ENCODE measurements at regions not wholly inside any gene's neighbourhood (a gene's known extent, or its start where the extent isn't known, plus 50 kb on each side); places are given as distances from the start of the nearest gene placed in this dataset.

DNA sequence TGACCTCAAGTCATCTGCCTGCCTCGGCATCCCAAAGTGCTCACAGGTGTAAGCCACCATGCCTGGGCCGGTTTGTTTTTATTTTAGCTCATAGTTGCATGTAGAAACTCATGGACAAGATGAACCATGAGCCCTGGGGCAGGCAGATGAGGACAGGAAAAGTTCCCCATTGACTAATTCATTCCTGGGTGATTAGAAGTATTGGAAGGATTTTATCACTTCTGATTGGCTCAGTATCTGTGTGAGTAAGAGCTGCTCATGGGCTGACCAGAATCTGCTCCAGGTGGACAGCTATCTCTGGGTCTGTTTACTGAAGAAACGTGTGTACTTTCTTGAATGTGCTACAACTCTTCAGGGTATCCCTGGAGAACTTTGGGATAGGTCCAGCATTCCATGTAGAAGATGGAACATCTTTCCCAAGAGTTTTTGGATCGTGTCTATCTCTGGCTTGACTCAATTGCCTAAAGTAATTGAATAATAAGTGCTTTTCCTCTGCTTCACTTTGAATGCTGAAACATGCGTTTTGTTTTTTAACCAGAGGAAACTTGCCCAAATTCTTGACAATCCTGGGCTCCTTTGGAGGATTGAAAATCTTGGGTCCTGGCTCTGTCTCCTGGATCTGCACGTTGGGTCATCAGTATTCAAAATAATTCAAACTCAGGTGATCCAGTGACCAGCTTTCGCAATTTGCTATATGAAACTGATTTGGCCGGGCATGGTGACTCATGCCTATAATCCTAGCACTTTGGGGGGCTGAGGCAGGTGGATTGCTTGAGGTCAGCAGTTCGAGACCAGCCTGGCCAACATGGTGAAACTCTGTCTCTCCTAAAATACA lies 88.6 kb upstream of the DHRSX start:
- DNase-seq = no peak
- TF ChIP-seq GATA1 (IDR thresholded peaks at IDR 0.05; ENCODE audit: low read depth, low read length) (no peak), POLR2A (IDR thresholded peaks at IDR 0.05; ENCODE audit: low read length) (no peak)

DNA sequence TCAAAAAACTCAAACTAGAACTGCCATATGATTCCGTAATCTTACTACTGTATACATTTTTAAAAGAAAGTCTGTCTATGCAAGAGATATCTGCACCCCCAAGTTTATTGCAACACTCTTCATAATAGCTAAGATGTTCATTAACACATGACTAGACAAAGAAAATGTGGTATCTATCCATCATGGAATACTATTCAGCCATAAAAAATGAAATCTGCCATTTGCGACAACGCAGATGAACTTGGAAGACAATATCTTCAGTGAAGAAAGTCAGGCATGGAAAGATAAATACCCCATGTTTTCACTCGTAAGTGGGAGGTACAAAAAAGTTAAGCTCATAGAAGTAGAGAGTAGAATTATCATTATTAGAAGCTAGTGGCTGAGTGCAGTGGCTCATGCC lies 87.3 kb upstream of the DHRSX start:
- no peak for DNase-seq
- TF ChIP-seq GATA1 (IDR thresholded peaks at IDR 0.05; ENCODE audit: low read depth, low read length) (no peak), POLR2A (IDR thresholded peaks at IDR 0.05; ENCODE audit: low read length) (no peak)

DNA sequence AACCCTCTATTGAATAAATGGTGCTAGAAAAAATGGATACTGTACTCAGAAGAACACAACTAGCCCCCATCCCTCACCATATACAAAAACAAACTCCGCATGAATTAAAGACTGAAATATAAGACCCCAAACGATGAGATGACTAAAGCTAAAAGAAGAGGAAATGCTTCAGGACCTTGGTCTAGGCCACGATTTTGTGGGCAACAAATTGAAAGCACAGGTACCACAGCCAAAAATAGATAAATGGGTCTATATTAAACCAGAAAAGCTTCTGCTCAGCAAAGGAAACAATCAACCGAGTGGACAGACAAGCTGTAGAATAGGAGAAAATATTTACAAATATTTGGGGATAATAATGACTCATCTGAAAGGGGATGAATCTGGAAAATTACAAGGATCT lies 86.4 kb upstream of the DHRSX start:
- TF ChIP-seq POLR2A (IDR thresholded peaks at IDR 0.05; ENCODE audit: low read length) (no peak), GATA1 (IDR thresholded peaks at IDR 0.05; ENCODE audit: low read depth, low read length) (no peak)
- DNase-seq = no peak

DNA sequence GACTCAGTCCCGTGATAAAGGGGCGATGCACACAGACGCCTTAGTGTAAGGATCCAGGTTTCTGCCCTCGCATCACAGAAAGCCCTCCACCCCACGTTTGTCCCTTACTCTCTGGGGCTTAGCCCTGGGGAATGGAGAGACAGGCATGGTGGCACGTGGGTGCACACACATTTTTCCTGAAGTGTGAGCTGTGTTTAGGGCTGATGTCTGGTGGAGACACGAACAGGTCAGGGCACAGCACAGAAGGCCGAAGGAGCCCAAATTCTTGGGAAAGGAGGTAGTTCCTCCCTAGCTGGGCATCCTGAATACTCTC lies 84.3 kb upstream of the DHRSX start:
- no peak for DNase-seq
- TF ChIP-seq POLR2A (IDR thresholded peaks at IDR 0.05; ENCODE audit: low read length) = no peak
- no peak for TF ChIP-seq GATA1 (IDR thresholded peaks at IDR 0.05; ENCODE audit: low read depth, low read length)

DNA sequence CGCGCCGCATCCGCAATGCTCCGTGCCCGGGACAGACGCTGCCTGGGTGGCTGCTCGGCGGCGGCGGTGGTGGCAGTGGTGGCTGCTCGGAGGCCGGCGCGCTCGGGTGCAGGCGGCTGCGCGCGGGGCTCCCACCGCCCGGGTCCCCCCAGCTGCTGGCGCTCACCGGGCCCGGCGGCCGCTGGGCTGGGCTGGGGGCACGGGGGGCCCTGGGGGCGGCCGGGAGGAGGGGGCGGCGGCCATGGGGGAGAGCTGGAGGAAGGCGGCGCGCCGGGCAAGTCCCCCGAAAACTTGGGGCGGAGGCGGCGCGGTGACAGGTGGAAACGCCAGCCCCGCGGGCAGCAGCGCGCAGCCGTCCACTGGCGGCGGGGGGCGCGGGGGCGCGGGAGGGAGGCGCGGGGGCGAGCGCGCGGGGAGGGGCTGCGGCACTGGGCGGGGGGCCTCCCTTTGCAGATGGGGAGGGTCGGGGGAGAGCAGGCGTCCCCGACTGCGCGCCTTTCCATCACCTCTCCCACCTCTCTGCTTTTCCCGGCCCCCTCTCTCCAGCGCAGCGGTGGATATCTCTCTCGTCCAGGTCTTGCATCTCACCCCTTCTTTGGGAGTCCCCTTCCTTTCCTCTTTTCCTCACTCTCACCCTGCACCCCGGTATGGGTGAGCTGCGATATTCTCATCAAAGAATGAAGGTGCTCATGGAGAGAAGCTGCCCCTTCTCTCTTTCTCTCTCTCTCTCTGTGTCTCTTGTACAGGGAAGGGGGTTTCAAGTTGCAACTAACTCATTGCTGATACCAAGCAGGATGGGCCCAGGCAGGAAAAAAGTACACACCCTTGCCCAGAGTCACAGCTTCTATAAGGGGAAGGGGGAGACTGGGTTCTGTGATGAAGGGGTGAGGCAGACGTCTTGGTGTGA lies 83.7 kb upstream of the DHRSX start:
- TF ChIP-seq POLR2A (IDR thresholded peaks at IDR 0.05; ENCODE audit: low read length) = no peak
- no peak for TF ChIP-seq GATA1 (IDR thresholded peaks at IDR 0.05; ENCODE audit: low read depth, low read length)
- no peak for DNase-seq

DNA sequence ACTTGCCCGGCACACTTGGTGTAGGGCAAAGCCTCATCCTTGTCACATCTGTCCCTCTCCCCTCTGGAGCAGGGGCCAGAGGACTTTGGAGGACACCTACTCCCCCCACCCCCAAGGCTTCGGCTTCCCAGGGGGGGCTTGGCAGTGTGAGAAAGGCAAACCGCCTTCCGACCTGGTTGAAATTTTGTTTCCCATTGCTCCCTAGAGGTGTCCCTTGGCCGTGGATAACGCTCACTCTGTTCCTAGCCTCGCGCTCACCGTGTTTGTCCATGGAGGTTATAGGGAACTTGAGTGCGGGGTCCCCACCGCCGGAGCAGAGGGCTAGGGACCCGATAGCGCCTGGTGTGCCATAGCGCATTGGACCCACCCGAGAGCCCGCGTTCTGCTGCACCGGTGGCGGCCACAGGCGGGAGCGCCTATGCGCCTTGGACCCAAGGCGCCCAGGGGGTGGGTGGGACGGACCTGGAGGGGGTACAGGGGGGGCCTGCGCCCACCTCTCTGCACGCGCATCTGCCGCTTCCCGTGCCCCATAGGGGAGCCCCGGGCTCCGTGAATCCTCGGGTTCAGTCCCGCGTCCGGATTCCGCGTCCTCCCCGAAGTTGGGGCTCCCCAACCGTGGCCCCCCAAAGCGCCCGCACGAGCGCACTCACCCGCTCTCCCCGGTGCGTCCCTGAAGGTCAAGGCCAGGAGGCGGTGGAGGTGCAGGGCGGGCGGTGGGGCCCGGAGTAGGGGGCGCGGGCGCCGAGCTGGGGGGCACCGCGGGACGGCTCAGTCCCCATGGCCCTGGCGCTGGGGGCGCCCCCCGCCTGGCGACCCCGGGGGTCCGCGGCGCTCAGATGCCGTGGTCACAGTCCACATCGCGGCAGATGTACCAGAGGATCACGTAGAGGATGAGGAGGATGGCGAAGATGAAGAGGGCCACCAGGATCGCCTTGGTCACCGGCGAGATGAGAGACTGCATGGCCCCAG lies 82.7 kb upstream of the DHRSX start:
- TF ChIP-seq GATA1 (IDR thresholded peaks at IDR 0.05; ENCODE audit: low read depth, low read length) (no peak), POLR2A (IDR thresholded peaks at IDR 0.05; ENCODE audit: low read length) (no peak)
- no peak for DNase-seq

DNA sequence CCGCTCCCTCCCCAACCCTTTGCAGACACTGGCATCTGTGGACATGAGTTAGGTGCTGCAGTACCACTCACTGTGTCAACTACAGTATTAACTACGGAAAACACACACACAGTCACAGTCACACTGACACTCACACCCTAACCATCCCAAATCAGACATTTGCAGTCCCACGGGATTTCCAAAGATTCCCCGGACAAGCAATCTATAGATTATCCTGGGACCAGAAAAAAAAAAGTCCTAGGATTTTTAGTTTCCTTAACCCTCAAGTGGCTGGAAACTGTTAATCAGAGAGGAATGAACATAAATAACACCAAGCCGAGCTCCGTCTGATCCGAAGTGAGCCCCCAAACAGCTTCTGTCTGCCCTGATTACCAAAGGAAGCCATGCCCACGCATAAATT lies 81.9 kb upstream of the DHRSX start:
- DNase-seq = no peak
- TF ChIP-seq GATA1 (IDR thresholded peaks at IDR 0.05; ENCODE audit: low read depth, low read length) (no peak), POLR2A (IDR thresholded peaks at IDR 0.05; ENCODE audit: low read length) (no peak)

DNA sequence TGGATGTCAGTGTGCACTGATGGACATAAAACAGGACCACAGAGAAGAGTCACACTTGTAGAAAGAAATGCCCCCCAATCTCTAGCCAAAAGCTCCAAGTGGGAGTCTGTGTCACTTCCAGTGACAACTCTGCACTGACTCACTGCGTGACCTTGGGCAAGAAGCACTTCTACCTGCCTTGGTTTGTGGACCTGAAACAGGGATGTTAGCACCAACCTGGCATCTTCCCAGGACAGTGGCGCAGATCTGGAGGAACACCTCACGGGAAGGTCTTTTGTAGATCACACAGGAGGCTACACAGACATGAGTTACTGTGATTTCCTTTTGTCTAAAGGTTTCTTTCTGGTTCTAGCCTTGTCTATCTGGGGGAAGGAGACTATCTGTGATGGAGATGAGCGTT lies 80.5 kb upstream of the DHRSX start:
- DNase-seq = no peak
- TF ChIP-seq GATA1 (IDR thresholded peaks at IDR 0.05; ENCODE audit: low read depth, low read length) (no peak), POLR2A (IDR thresholded peaks at IDR 0.05; ENCODE audit: low read length) (no peak)

DNA sequence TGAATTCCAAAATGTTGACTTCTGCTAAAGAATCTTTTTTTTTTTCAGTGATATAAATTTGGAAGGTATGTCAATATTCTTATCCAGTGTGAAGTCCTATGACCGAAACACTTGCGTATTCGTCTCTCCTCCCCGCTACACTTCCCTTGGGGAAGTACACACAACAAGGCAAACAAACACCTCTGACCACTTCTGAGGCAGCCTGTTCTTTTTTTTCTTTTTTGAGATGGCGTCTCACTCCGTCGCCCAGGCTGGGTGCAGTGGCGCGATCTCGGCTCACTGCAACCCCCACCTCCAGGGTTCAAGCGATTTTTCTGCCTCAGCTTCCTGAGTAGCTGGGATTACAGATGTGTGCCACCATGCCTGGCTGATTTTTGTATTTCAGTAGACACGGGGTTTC lies 78.1 kb upstream of the DHRSX start:
- no peak for DNase-seq
- TF ChIP-seq GATA1 (IDR thresholded peaks at IDR 0.05; ENCODE audit: low read depth, low read length) (no peak), POLR2A (IDR thresholded peaks at IDR 0.05; ENCODE audit: low read length) (no peak)

DNA sequence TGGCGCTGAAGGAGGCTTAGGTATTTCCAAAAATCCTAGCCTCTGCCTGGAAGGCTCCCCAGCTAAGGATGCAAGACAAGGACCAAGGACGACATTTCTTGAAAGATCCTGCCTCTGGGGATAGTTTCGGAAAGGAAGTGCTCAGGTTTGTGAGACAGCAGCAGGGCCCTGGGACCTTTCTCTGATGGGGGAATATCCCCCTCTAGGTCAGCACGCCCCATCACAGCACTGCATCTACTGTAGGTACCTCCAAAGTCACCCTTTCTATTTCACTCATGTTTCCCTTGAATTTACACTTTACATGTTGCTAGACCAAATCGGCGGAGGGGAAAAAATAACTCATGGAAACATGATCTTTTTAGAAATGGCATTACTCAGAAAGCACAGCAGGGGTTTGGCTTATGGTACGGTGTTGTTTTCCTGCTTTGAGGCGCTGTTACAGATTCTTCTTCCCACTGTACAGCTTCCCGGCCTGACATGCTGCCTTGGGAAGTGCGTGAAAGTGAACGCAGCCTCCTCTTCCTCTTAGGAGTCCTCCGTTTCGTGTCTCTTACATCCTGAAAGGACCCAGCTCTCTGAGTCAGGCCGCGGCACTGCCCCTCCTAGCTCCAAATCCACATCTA lies 77.2 kb upstream of the DHRSX start:
- TF ChIP-seq GATA1 (IDR thresholded peaks at IDR 0.05; ENCODE audit: low read depth, low read length) = no peak
- TF ChIP-seq POLR2A (IDR thresholded peaks at IDR 0.05; ENCODE audit: low read length) = no peak
- DNase-seq = no peak

DNA sequence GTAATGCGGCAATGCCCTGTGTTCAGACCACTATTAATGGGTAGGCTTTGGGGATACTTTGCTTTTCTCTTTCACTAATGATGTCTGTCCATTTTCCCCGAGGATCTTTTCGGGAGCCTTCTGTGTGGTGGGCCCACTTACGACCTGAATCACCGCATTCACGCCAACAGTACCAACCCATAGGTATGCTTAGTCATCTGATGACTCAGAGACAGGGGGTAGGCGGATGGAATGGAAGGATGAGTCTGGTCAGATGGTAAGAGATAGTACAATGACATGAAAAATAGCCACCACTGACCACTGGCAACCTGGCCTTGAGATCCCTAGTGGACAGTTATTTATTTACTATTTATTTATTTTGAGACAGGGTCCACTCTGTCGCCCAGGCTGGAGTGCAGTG lies 76.0 kb upstream of the DHRSX start:
- DNase-seq = peak in 1 of 2 experiments; percentile 12

DNA sequence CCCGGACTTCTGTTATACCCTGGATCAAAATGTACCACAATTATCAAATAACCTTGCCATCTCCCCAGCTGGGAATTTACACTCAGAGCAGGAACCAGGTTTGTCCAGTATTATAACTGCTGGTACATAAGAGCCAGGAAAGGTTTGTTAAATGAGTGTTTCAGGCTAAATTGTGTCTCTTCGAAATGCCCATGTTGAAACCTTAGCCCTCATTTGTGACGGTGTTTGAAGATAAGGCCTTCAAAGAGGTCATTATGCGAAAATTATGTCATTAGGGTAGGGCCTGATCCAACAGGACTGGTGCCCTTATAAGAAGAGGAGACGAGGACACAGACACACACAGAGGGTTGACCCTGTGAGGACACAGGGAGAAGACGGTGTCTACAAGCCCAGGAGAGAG lies 73.5 kb upstream of the DHRSX start:
- DNase-seq = no peak
- no peak for TF ChIP-seq GATA1 (IDR thresholded peaks at IDR 0.05; ENCODE audit: low read depth, low read length)
- no peak for TF ChIP-seq POLR2A (IDR thresholded peaks at IDR 0.05; ENCODE audit: low read length)

More for the DNA sequence above, 76.0 kb upstream of the DHRSX start:
- no peak for TF ChIP-seq POLR2A (IDR thresholded peaks at IDR 0.05; ENCODE audit: low read length)
- TF ChIP-seq GATA1 (IDR thresholded peaks at IDR 0.05; ENCODE audit: low read depth, low read length) = no peak

DNA sequence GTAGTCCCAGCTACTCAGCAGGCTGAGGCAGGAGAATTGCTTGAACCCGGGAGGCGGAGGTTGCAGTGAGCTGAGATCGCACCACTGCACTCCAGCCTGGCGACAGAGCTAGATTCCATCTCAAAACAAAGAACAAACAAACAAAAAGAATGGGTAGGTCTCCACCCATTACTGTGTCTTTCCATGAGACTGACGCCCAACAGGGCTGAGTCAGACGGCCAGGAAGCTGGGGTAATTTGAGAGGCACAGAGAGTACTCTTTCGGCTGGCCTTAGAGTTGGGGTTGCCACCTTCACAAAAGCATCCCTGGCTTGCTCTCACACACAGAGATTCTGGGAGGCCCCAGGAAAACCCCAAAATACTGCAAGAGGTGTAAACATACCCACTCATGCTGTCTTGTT lies 72.0 kb upstream of the DHRSX start:
- TF ChIP-seq GATA1 (IDR thresholded peaks at IDR 0.05; ENCODE audit: low read depth, low read length) (no peak), POLR2A (IDR thresholded peaks at IDR 0.05; ENCODE audit: low read length) (no peak)
- DNase-seq = no peak
